OCI-LY1 (cell line): ENCODE measurements at regions not wholly inside any gene's neighbourhood (a gene's known extent, or its start where the extent isn't known, plus 50 kb on each side); places are given as distances from the start of the nearest gene placed in this dataset.

Experiments
- CTCF ChIP-seq: fragments of 200-600 bp; sonication (generic), shearing (Covaris generic); IDR thresholded peaks from 2 replicates; pipeline ENCODE4 v1.5.1; 2017; ENCODE audit warnings: mild to moderate bottlenecking, antibody characterized with exemption, low read length, moderate library complexity, mixed read lengths
- EZH2 ChIP-seq: fragments of 200-600 bp; sonication (generic), shearing (Covaris generic); IDR thresholded peaks from 2 replicates; pipeline ENCODE4 v1.8.0; 2017; ENCODE audit warnings: borderline replicate concordance, mixed run types, mild to moderate bottlenecking, antibody characterized with exemption, low read length, moderate library complexity, mixed read lengths

- no peak for TF ChIP-seq CTCF
- TF ChIP-seq EZH2, result no peak
Observed at GRCh38 chr18:24762511-24762910, 302.1 kb downstream of the HRH4 start.
